Ishikawa (cell line): ENCODE measurements at regions not wholly inside any gene's neighbourhood (a gene's known extent, or its start where the extent isn't known, plus 50 kb on each side); places are given as distances from the start of the nearest gene placed in this dataset.

ENCODE experiments used
- CEBPB ChIP-seq: IDR thresholded peaks from 2 replicates; pipeline ENCODE4 v1.6.1; 2012
- CREB1 ChIP-seq: IDR thresholded peaks from 2 replicates; pipeline ENCODE4 v1.6.1; 2012; ENCODE audit warnings: low read depth
- EGR1 ChIP-seq: IDR thresholded peaks from 2 replicates; pipeline ENCODE4 v1.6.1; 2012
- EP300 ChIP-seq: IDR thresholded peaks from 2 replicates; pipeline ENCODE4 v1.6.1; 2012; ENCODE audit warnings: borderline replicate concordance
- FOXM1 ChIP-seq: IDR thresholded peaks from 2 replicates; pipeline ENCODE4 v1.6.1; 2012; ENCODE audit warnings: low read depth, borderline replicate concordance
- NFIC ChIP-seq: IDR thresholded peaks from 2 replicates; pipeline ENCODE4 v1.6.1; 2012
- RAD21 ChIP-seq: IDR thresholded peaks from 2 replicates; pipeline ENCODE4 v1.6.1; 2012; ENCODE audit warnings: low read depth
- TAF1 ChIP-seq: IDR thresholded peaks from 2 replicates; pipeline ENCODE4 v1.6.1; 2012; ENCODE audit warnings: low read depth, mild to moderate bottlenecking
- TCF12 ChIP-seq: IDR thresholded peaks from 2 replicates; pipeline ENCODE4 v1.6.1; 2012; ENCODE audit warnings: low read depth
- TEAD4 ChIP-seq: IDR thresholded peaks from 2 replicates; pipeline ENCODE4 v1.6.1; 2012
- YY1 ChIP-seq: IDR thresholded peaks from 2 replicates; pipeline ENCODE4 v1.6.1; 2012; ENCODE audit warnings: low read depth
- ZBTB7A ChIP-seq: IDR thresholded peaks from 2 replicates; pipeline ENCODE4 v1.6.1; 2012; ENCODE audit warnings: low read depth
- TF ChIP-seq, protein P1 (sequence below): IDR thresholded peaks from 2 replicates; pipeline ENCODE4 v1.6.1; 2012
- TF ChIP-seq, protein P2 (sequence below): IDR thresholded peaks from 2 replicates; pipeline ENCODE4 v1.6.1; 2012; ENCODE audit warnings: low read depth, mild to moderate bottlenecking
- TF ChIP-seq, protein P3 (sequence below): IDR thresholded peaks from 2 replicates; pipeline ENCODE4 v1.6.1; 2012

DNA sequence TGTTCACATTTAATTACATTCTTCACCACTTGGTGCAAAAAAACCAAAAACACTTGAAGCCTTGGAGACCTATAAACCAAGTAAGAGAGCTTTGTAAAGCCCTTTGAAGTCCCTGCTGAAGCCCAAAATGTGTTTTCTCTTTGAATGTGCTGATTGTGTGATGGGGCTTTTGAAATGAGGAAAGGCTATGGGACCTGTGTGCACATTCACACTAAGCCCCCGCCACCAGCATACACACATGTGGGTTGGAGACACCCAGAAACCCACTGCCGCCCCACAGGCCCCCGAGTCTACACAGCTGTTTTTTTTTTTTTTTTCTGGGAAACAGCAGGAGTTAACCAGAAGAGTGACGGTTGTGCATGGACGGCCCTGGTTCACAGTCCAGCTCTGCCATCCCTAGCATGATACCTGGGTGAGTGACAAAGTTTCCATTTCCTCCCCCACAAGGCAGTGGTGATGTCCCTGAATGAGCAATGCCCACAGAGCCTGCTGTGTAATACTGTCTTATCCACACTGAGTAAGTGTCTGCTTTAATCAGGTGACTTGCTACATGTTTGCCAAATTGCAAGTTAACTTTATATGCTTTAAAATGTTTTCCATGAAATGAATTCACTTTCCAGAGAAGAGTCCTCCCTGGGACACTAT lies 154.6 kb upstream of the GDF10 start:
- TF ChIP-seq TCF12: no peak
- no peak for TF ChIP-seq TAF1
- no peak for TF ChIP-seq ZBTB7A
- TF ChIP-seq, protein P1, sequence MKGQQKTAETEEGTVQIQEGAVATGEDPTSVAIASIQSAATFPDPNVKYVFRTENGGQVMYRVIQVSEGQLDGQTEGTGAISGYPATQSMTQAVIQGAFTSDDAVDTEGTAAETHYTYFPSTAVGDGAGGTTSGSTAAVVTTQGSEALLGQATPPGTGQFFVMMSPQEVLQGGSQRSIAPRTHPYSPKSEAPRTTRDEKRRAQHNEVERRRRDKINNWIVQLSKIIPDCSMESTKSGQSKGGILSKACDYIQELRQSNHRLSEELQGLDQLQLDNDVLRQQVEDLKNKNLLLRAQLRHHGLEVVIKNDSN: no peak
- TF ChIP-seq RAD21: no peak
- TF ChIP-seq, protein P2, sequence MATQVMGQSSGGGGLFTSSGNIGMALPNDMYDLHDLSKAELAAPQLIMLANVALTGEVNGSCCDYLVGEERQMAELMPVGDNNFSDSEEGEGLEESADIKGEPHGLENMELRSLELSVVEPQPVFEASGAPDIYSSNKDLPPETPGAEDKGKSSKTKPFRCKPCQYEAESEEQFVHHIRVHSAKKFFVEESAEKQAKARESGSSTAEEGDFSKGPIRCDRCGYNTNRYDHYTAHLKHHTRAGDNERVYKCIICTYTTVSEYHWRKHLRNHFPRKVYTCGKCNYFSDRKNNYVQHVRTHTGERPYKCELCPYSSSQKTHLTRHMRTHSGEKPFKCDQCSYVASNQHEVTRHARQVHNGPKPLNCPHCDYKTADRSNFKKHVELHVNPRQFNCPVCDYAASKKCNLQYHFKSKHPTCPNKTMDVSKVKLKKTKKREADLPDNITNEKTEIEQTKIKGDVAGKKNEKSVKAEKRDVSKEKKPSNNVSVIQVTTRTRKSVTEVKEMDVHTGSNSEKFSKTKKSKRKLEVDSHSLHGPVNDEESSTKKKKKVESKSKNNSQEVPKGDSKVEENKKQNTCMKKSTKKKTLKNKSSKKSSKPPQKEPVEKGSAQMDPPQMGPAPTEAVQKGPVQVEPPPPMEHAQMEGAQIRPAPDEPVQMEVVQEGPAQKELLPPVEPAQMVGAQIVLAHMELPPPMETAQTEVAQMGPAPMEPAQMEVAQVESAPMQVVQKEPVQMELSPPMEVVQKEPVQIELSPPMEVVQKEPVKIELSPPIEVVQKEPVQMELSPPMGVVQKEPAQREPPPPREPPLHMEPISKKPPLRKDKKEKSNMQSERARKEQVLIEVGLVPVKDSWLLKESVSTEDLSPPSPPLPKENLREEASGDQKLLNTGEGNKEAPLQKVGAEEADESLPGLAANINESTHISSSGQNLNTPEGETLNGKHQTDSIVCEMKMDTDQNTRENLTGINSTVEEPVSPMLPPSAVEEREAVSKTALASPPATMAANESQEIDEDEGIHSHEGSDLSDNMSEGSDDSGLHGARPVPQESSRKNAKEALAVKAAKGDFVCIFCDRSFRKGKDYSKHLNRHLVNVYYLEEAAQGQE: no peak
- no peak for TF ChIP-seq CREB1
- no peak for TF ChIP-seq EP300
- no peak for TF ChIP-seq TEAD4
- TF ChIP-seq, protein P3, sequence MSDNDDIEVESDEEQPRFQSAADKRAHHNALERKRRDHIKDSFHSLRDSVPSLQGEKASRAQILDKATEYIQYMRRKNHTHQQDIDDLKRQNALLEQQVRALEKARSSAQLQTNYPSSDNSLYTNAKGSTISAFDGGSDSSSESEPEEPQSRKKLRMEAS: no peak
- TF ChIP-seq FOXM1: no peak
- no peak for TF ChIP-seq NFIC
- TF ChIP-seq CEBPB: no peak
- no peak for TF ChIP-seq EGR1
- no peak for TF ChIP-seq YY1

DNA sequence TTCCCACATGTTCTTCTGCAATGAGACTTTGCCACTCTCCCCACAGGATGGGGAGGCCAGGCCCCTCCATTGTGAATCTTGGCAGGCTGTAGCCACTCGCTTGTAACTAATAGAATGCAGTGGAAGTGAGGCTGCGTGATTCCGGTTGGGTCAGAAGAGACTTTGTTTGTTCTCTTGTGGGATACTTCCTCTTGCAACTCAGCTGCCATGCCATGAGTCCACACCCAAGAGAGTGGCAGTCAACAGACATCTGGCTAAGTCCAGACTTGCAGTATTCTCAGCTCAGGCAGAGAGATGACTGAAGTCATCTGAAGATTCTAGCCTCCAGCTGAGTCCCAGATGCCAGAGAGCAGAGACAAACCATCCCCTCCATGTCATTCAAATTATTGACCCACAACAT lies 153.4 kb upstream of the GDF10 start:
- TF ChIP-seq TCF12: no peak
- TF ChIP-seq CEBPB: no peak
- TF ChIP-seq, protein P1: no peak
- TF ChIP-seq YY1: no peak
- TF ChIP-seq TEAD4: no peak
- no peak for TF ChIP-seq CREB1
- no peak for TF ChIP-seq EP300
- no peak for TF ChIP-seq ZBTB7A
- TF ChIP-seq, protein P2: no peak
- no peak for TF ChIP-seq NFIC
- no peak for TF ChIP-seq RAD21
- TF ChIP-seq TAF1: no peak
- TF ChIP-seq EGR1: no peak
- TF ChIP-seq FOXM1: no peak
- TF ChIP-seq, protein P3: no peak

DNA sequence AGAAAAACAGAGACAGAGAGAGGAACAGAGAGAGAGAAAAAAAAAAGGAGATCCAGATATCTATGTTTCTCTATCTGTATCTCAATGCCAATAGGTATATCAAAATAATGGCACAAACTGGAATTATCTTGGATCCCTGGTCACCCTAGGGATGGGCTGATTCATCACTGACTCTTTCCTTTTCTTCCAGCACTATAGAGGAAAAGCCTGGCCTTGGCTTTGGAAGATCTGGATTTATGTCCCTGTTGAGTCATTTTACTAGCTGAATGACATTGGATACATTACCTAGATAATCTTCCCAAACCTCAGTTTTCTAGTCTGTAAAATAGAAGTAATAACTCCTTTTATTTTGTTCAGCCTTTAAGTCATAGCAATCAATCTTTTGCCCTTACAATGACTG lies 152.8 kb upstream of the GDF10 start:
- TF ChIP-seq TCF12: no peak
- no peak for TF ChIP-seq TEAD4
- TF ChIP-seq, protein P2: no peak
- TF ChIP-seq RAD21: no peak
- TF ChIP-seq, protein P3: no peak
- no peak for TF ChIP-seq EGR1

DNA sequence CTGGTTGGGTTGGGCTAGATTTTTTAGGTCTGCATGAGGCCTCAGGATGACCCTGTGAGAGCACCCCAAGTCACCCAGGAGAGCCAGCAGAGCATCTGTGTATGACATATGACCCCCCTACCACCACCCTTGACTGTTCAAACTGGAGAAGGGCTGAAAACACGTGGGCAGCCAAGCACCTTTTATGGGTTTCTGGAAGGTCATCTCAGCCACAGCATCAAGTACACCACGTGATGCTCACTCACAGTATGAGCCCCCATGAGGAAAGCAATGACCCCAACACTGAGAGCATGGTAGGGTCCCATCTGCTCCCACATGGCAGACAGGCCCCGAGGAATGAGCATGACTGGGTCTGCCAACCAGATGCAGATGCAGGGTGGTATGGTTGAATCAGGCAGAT lies 149.4 kb upstream of the GDF10 start:
- TF ChIP-seq ZBTB7A (no peak), EGR1 (no peak), FOXM1 (no peak), TCF12 (no peak), NFIC (no peak)

DNA sequence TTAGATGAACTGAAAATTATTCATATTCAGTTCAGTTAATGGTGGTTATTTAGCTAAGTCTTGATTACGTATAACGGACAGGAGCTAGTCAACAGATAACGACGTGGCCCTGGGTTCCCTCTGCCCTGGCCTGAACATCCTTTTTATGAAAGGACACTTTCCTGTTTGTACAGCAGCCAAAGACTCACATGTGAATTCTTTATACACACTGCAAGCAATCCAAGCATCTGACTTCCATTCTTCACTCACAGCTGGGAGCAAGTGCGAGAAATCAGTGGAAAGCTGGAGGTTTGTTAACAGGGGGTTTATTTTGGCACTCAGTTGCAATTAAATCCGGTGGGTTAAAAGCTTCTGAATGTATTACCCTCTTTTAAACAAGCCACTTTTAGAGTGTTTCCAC lies 148.1 kb upstream of the GDF10 start:
- TF ChIP-seq, protein P1: no peak
- TF ChIP-seq, protein P2: no peak
- TF ChIP-seq CREB1: no peak
- no peak for TF ChIP-seq ZBTB7A
- no peak for TF ChIP-seq NFIC
- TF ChIP-seq CEBPB: no peak
- no peak for TF ChIP-seq RAD21
- TF ChIP-seq EP300: no peak
- TF ChIP-seq FOXM1: no peak
- TF ChIP-seq TAF1: no peak
- TF ChIP-seq EGR1: no peak
- TF ChIP-seq TCF12: no peak
- no peak for TF ChIP-seq YY1
- TF ChIP-seq TEAD4: no peak
